Memory B cell (primary cell): ENCODE measurements at regions not wholly inside any gene's neighbourhood (a gene's known extent, or its start where the extent isn't known, plus 50 kb on each side); places are given as distances from the start of the nearest gene placed in this dataset.

Experiments used
- ATAC-seq: fragments of 150-1000 bp; cut with Tn5 transposase; 2 replicates; pipeline ENCODE4 v1.10.0; 2021; ENCODE audit warnings: low read depth, mild to moderate bottlenecking, moderate library complexity
- DNase-seq, 2 donors: peaks; one replicate each; pipeline ENCODE4 v3.0.0; 2022; ENCODE audit warnings: low spot score in 2 of 2
- H3K27ac Mint-ChIP-seq: one replicate; pipeline ENCODE4 v1.8.0; 2022; ENCODE audit warnings: mild to moderate bottlenecking, moderate library complexity, mixed read lengths
- H3K27me3 Mint-ChIP-seq: one replicate; pipeline ENCODE4 v1.8.0; 2022; ENCODE audit warnings: mixed read lengths
- H3K36me3 Mint-ChIP-seq: one replicate; pipeline ENCODE4 v1.8.0; 2022; ENCODE audit warnings: mild to moderate bottlenecking, mixed read lengths
- H3K4me1 Mint-ChIP-seq: one replicate; pipeline ENCODE4 v1.8.0; 2022; ENCODE audit warnings: mixed read lengths
- H3K4me3 Mint-ChIP-seq: one replicate; pipeline ENCODE4 v1.8.0; 2022; ENCODE audit warnings: mild to moderate bottlenecking, moderate library complexity, mixed read lengths
- H3K9me3 Mint-ChIP-seq: one replicate; pipeline ENCODE4 v1.8.0; 2022; ENCODE audit warnings: mixed read lengths

- Mint-ChIP-seq H3K9me3 (no peaks in the 10 kb centered on the region), H3K4me3 (no peak overlapping the region), H3K36me3 (no peaks in the 10 kb centered on the region), H3K27me3 (no peaks in the 10 kb centered on the region), H3K27ac (no peak overlapping the region), H3K4me1 (no peaks in the 10 kb centered on the region)
- DNase-seq, result no peak
- no peak for ATAC-seq
Measured at GRCh38 chr3:118548434-118548833, 486.2 kb downstream of the IGSF11 start.

- ATAC-seq (no peak), DNase-seq (no peak)
- Mint-ChIP-seq H3K27ac (no peak overlapping the region), H3K9me3 (no peaks in the 10 kb centered on the region), H3K4me1 (no peaks in the 10 kb centered on the region), H3K27me3 (no peaks in the 10 kb centered on the region), H3K36me3 (no peaks in the 10 kb centered on the region), H3K4me3 (no peak overlapping the region)
Measured at GRCh38 chr3:118550122-118550521, 484.5 kb downstream of the IGSF11 start.

- ATAC-seq, result no peak
- DNase-seq, result no peak
- no peaks in the 10 kb centered on the region for H3K27me3 Mint-ChIP-seq
- H3K9me3 Mint-ChIP-seq, result no peaks in the 10 kb centered on the region
- no peaks in the 10 kb centered on the region for H3K36me3 Mint-ChIP-seq
- no peak overlapping the region for H3K27ac Mint-ChIP-seq
- no peaks in the 10 kb centered on the region for H3K4me1 Mint-ChIP-seq
- no peak overlapping the region for H3K4me3 Mint-ChIP-seq
Measured at GRCh38 chr3:118550556-118550955, 484.1 kb downstream of the IGSF11 start.

GRCh38 chr3:118554148-118554838 lies 480.4 kb downstream of the IGSF11 start:
- H3K4me3 Mint-ChIP-seq, result no peak overlapping the region
- no peaks in the 10 kb centered on the region for H3K36me3 Mint-ChIP-seq
- H3K4me1 Mint-ChIP-seq, result no peaks in the 10 kb centered on the region
- H3K27ac Mint-ChIP-seq, result no peak overlapping the region
- no peaks in the 10 kb centered on the region for H3K27me3 Mint-ChIP-seq
- DNase-seq, result no peak
- H3K9me3 Mint-ChIP-seq, result peaks cover 3% of the 10 kb centered on the region
- no peak for ATAC-seq

GRCh38 chr3:118556983-118557382 lies 477.7 kb downstream of the IGSF11 start:
- no peak for ATAC-seq
- Mint-ChIP-seq H3K4me3 (no peak overlapping the region), H3K9me3 (peaks cover 8% of the 10 kb centered on the region), H3K27me3 (no peaks in the 10 kb centered on the region), H3K36me3 (no peaks in the 10 kb centered on the region), H3K4me1 (no peaks in the 10 kb centered on the region), H3K27ac (no peak overlapping the region)
- DNase-seq, result no peak

- ATAC-seq (no peak), DNase-seq (no peak)
- Mint-ChIP-seq H3K27ac (no peak overlapping the region), H3K36me3 (no peaks in the 10 kb centered on the region), H3K9me3 (peaks cover 8% of the 10 kb centered on the region), H3K27me3 (no peaks in the 10 kb centered on the region), H3K4me3 (no peak overlapping the region), H3K4me1 (no peaks in the 10 kb centered on the region)
Measured at GRCh38 chr3:118557513-118557912, 477.1 kb downstream of the IGSF11 start.

- Mint-ChIP-seq H3K4me3 (no peak overlapping the region), H3K27me3 (no peaks in the 10 kb centered on the region), H3K36me3 (no peaks in the 10 kb centered on the region), H3K27ac (no peak overlapping the region), H3K4me1 (no peaks in the 10 kb centered on the region), H3K9me3 (peaks cover 10% of the 10 kb centered on the region)
- ATAC-seq, result no peak
- no peak for DNase-seq
Measured at GRCh38 chr3:118559286-118559685, 475.4 kb downstream of the IGSF11 start.

- Mint-ChIP-seq H3K4me3 (no peak overlapping the region), H3K4me1 (no peaks in the 10 kb centered on the region), H3K27me3 (no peaks in the 10 kb centered on the region), H3K9me3 (peaks cover 17% of the 10 kb centered on the region), H3K36me3 (no peaks in the 10 kb centered on the region), H3K27ac (no peak overlapping the region)
- DNase-seq (no peak), ATAC-seq (no peak)
Measured at GRCh38 chr3:118564800-118565199, 469.8 kb downstream of the IGSF11 start.

- no peak overlapping the region for H3K4me3 Mint-ChIP-seq
- H3K4me1 Mint-ChIP-seq, result no peaks in the 10 kb centered on the region
- peaks cover 2% of the 10 kb centered on the region for H3K9me3 Mint-ChIP-seq
- no peak for DNase-seq
- no peaks in the 10 kb centered on the region for H3K36me3 Mint-ChIP-seq
- no peaks in the 10 kb centered on the region for H3K27me3 Mint-ChIP-seq
- no peak for ATAC-seq
- no peak overlapping the region for H3K27ac Mint-ChIP-seq
Measured at GRCh38 chr3:118573912-118574311, 460.7 kb downstream of the IGSF11 start.

GRCh38 chr3:118577055-118577777 lies 457.4 kb downstream of the IGSF11 start:
- no peaks in the 10 kb centered on the region for H3K36me3 Mint-ChIP-seq
- no peaks in the 10 kb centered on the region for H3K4me1 Mint-ChIP-seq
- peaks cover 3% of the 10 kb centered on the region for H3K9me3 Mint-ChIP-seq
- H3K4me3 Mint-ChIP-seq, result no peak overlapping the region
- H3K27ac Mint-ChIP-seq, result no peak overlapping the region
- no peak for ATAC-seq
- H3K27me3 Mint-ChIP-seq, result no peaks in the 10 kb centered on the region
- DNase-seq, result no peak

- no peak for DNase-seq
- peaks cover 3% of the 10 kb centered on the region for H3K9me3 Mint-ChIP-seq
- no peak overlapping the region for H3K27ac Mint-ChIP-seq
Measured at GRCh38 chr3:118578559-118578958, 456.1 kb downstream of the IGSF11 start.

GRCh38 chr3:118587037-118587741 lies 447.5 kb downstream of the IGSF11 start:
- peaks cover 2% of the 10 kb centered on the region for H3K9me3 Mint-ChIP-seq
- no peaks in the 10 kb centered on the region for H3K27me3 Mint-ChIP-seq
- no peaks in the 10 kb centered on the region for H3K36me3 Mint-ChIP-seq
- H3K27ac Mint-ChIP-seq, result no peak overlapping the region
- ATAC-seq (no peak), DNase-seq (no peak)
- H3K4me1 Mint-ChIP-seq, result no peaks in the 10 kb centered on the region
- no peak overlapping the region for H3K4me3 Mint-ChIP-seq

More at GRCh38 chr3:118578559-118578958, 456.1 kb downstream of the IGSF11 start:
- H3K4me3 Mint-ChIP-seq, result no peak overlapping the region
- H3K36me3 Mint-ChIP-seq, result no peaks in the 10 kb centered on the region
- H3K27me3 Mint-ChIP-seq, result no peaks in the 10 kb centered on the region
- no peak for ATAC-seq
- H3K4me1 Mint-ChIP-seq, result no peaks in the 10 kb centered on the region

- no peaks in the 10 kb centered on the region for H3K27me3 Mint-ChIP-seq
- H3K4me1 Mint-ChIP-seq, result no peaks in the 10 kb centered on the region
- H3K27ac Mint-ChIP-seq, result no peak overlapping the region
- ATAC-seq, result no peak
- no peak for DNase-seq
- H3K36me3 Mint-ChIP-seq, result no peaks in the 10 kb centered on the region
- no peak overlapping the region for H3K4me3 Mint-ChIP-seq
- H3K9me3 Mint-ChIP-seq, result peaks cover 2% of the 10 kb centered on the region
Measured at GRCh38 chr3:118587847-118588246, 446.8 kb downstream of the IGSF11 start.

- Mint-ChIP-seq H3K4me3 (no peak overlapping the region), H3K36me3 (no peaks in the 10 kb centered on the region), H3K4me1 (no peaks in the 10 kb centered on the region), H3K27me3 (no peaks in the 10 kb centered on the region), H3K9me3 (peaks cover 5% of the 10 kb centered on the region), H3K27ac (no peak overlapping the region)
- DNase-seq, result no peak
- ATAC-seq, result no peak
Measured at GRCh38 chr3:118593277-118593670, 441.4 kb downstream of the IGSF11 start.
